LNCaP clone FGC (cell line): ENCODE measurements at regions not wholly inside any gene's neighbourhood (a gene's known extent, or its start where the extent isn't known, plus 50 kb on each side); places are given as distances from the start of the nearest gene placed in this dataset.
"Not testable (repeated sequence)": the region's sequence is repeated elsewhere in the genome, so short reads cannot be mapped to it uniquely, and the experiment has no call there.

Experiments used
- DNase-seq: peaks from one replicate; pipeline ENCODE4 v3.0.0-alpha.2; 2011; ENCODE audit warnings: low read depth
- H3K4me3 ChIP-seq: 2 replicates; pipeline ENCODE4 v1.5.1; 2011; ENCODE audit warnings: mild to moderate bottlenecking, low read depth, low read length, control low read depth
- TF ChIP-seq, protein P1 (sequence below): IDR thresholded peaks from 2 replicates; pipeline ENCODE4 v1.5.1; 2012; ENCODE audit warnings: mild to moderate bottlenecking; ENCODE audit not compliant: control insufficient read depth, insufficient read depth; ENCODE audit errors: extremely low read depth

GRCh38 chr18:39325973-39326372 lies 1760.4 kb upstream of the CELF4 start:
- no peak for DNase-seq
- TF ChIP-seq, protein P1, sequence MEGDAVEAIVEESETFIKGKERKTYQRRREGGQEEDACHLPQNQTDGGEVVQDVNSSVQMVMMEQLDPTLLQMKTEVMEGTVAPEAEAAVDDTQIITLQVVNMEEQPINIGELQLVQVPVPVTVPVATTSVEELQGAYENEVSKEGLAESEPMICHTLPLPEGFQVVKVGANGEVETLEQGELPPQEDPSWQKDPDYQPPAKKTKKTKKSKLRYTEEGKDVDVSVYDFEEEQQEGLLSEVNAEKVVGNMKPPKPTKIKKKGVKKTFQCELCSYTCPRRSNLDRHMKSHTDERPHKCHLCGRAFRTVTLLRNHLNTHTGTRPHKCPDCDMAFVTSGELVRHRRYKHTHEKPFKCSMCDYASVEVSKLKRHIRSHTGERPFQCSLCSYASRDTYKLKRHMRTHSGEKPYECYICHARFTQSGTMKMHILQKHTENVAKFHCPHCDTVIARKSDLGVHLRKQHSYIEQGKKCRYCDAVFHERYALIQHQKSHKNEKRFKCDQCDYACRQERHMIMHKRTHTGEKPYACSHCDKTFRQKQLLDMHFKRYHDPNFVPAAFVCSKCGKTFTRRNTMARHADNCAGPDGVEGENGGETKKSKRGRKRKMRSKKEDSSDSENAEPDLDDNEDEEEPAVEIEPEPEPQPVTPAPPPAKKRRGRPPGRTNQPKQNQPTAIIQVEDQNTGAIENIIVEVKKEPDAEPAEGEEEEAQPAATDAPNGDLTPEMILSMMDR, result no peak
- H3K4me3 ChIP-seq, result no peak overlapping the region

DNA sequence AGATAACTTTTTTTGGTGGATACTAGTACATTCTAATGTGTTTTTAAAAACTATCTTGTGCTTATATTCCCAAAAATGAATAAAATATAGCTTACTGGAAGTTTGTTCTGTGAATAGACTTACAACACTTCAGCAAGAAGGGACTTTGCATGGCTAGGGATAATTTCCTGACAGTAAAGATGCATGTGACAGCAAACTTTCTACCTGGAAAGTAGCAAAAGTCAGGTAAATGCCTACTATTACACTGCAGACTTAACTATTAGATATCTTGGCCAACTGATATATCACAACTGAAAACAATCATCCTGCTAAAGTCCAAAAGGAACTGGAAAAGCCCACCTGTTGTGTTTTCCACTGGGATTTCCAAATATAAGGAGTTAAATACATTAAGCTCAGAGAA lies 1753.5 kb upstream of the CELF4 start:
- no peak for DNase-seq
- TF ChIP-seq, protein P1, result no peak
- no peak overlapping the region for H3K4me3 ChIP-seq

GRCh38 chr18:39318462-39318861 lies 1752.9 kb upstream of the CELF4 start:
- H3K4me3 ChIP-seq, result no peak overlapping the region
- TF ChIP-seq, protein P1, result no peak
- no peak for DNase-seq

- TF ChIP-seq, protein P1, result no peak
- DNase-seq, result no peak
- no peak overlapping the region for H3K4me3 ChIP-seq
These were observed 1752.4 kb upstream of the CELF4 start for GRCh38 chr18:39318008-39318407.

GRCh38 chr18:39314595-39314994 lies 1749.0 kb upstream of the CELF4 start:
- no peak overlapping the region for H3K4me3 ChIP-seq
- no peak for DNase-seq
- TF ChIP-seq, protein P1, result no peak

- no peak for DNase-seq
- no peak overlapping the region for H3K4me3 ChIP-seq
- TF ChIP-seq, protein P1, result no peak
These were observed 1748.4 kb upstream of the CELF4 start for GRCh38 chr18:39313992-39314391.

GRCh38 chr18:39311111-39311712 lies 1745.6 kb upstream of the CELF4 start:
- TF ChIP-seq, protein P1, result no peak
- DNase-seq, result no peak
- no peak overlapping the region for H3K4me3 ChIP-seq

- not testable (repeated sequence) for H3K4me3 ChIP-seq, DNase-seq
These were observed 1743.4 kb upstream of the CELF4 start for GRCh38 chr18:39308931-39309521.
